HFFc6 (cell line): ENCODE measurements at regions not wholly inside any gene's neighbourhood (a gene's known extent, or its start where the extent isn't known, plus 50 kb on each side); places are given as distances from the start of the nearest gene placed in this dataset.

Experiments used
- DNase-seq: peaks from one replicate; pipeline ENCODE4 v3.0.0-alpha.2; 2018
- H3K27ac Mint-ChIP-seq: 2 replicates; pipeline ENCODE4 v1.8.0; 2020; ENCODE audit warnings: mild to moderate bottlenecking, mixed read lengths
- H3K27me3 Mint-ChIP-seq: 2 replicates; pipeline ENCODE4 v1.8.0; 2021; ENCODE audit warnings: mild to moderate bottlenecking, moderate library complexity, mixed read lengths; ENCODE audit not compliant: insufficient read depth
- H3K36me3 Mint-ChIP-seq: 2 replicates; pipeline ENCODE4 v1.8.0; 2021; ENCODE audit warnings: low read depth, mixed read lengths
- H3K4me1 Mint-ChIP-seq: 2 replicates; pipeline ENCODE4 v1.8.0; 2020; ENCODE audit warnings: low read depth, mixed read lengths
- H3K4me3 Mint-ChIP-seq: 2 replicates; pipeline ENCODE4 v1.8.0; 2020; ENCODE audit warnings: mild to moderate bottlenecking, moderate library complexity, mixed read lengths
- H3K9me3 Mint-ChIP-seq: 2 replicates; pipeline ENCODE4 v1.8.0; 2020; ENCODE audit warnings: mild to moderate bottlenecking, mixed read lengths
- TF ChIP-seq, protein P1 (sequence below): fragments of 200-600 bp; sonication (generic); IDR thresholded peaks from 2 replicates; pipeline ENCODE4 v1.5.0; 2021; ENCODE audit warnings: antibody characterized with exemption, mild to moderate bottlenecking

DNA sequence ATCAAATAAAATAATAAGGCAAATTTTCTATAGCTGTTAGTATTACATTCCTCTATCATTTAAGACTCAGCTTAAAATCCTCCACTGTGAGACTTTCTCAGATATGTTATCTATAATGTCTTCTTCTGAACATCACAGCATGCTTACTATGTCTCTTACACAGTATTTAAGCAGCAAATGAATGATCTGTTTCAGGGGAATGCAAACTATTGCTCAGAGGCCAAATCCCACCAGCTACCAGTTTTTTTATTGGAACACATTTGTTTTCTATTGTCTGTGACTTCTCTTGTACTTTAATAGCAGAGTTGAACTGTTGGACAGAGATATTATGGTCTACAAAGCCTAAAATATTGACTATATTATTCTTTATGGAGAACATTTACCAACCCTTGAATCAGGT is 59.6 kb downstream of the C3orf38 start:
- no peaks in the 10 kb centered on the region for H3K9me3 Mint-ChIP-seq
- H3K4me1 Mint-ChIP-seq = no peaks in the 10 kb centered on the region
- TF ChIP-seq, protein P1, sequence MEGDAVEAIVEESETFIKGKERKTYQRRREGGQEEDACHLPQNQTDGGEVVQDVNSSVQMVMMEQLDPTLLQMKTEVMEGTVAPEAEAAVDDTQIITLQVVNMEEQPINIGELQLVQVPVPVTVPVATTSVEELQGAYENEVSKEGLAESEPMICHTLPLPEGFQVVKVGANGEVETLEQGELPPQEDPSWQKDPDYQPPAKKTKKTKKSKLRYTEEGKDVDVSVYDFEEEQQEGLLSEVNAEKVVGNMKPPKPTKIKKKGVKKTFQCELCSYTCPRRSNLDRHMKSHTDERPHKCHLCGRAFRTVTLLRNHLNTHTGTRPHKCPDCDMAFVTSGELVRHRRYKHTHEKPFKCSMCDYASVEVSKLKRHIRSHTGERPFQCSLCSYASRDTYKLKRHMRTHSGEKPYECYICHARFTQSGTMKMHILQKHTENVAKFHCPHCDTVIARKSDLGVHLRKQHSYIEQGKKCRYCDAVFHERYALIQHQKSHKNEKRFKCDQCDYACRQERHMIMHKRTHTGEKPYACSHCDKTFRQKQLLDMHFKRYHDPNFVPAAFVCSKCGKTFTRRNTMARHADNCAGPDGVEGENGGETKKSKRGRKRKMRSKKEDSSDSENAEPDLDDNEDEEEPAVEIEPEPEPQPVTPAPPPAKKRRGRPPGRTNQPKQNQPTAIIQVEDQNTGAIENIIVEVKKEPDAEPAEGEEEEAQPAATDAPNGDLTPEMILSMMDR = no peak
- DNase-seq = no peak
- H3K27ac Mint-ChIP-seq = no peak overlapping the region
- no peak overlapping the region for H3K4me3 Mint-ChIP-seq
- H3K36me3 Mint-ChIP-seq = no peaks in the 10 kb centered on the region
- H3K27me3 Mint-ChIP-seq = peaks cover 5% of the 10 kb centered on the region

DNA sequence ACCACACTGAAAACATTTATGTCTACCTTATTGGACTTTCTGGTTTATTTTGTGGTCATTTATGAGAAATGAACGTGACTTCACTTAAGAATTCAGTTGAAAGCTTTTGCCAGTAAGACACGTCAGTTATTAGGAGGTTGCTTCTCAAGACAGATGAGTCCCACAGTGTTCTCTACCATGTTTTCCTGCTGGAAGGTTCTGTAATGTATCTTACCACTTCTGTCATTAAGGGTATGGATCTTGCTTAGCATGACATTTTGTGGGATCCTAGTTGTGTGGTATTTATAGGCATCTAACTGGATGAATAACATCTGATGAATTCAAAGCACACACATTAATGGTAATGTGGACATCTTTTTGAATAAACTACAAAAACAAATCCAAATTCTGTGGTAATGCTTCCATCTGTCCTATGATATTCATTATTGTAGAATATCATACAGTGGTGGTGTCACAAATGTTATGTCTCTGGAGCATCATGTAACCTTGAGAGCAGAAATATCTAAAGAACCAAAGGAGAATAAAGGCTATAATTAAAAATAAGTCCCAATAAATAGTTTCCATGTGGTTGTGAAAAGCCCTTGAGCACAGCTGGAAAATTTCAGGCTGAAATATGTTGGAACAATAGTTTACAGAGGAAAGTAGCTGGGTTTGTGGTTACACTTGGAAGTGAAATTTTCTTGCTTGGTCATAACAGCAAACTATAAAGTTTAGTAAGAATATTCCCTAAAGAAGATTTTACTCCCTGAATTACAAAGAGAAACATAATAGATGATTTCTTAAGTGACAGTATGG is 61.5 kb downstream of the C3orf38 start:
- no peaks in the 10 kb centered on the region for H3K4me1 Mint-ChIP-seq
- TF ChIP-seq, protein P1 = no peak
- no peaks in the 10 kb centered on the region for H3K9me3 Mint-ChIP-seq
- H3K27ac Mint-ChIP-seq = no peak overlapping the region
- peaks cover 2% of the 10 kb centered on the region for H3K27me3 Mint-ChIP-seq
- H3K36me3 Mint-ChIP-seq = no peaks in the 10 kb centered on the region
- DNase-seq = no peak
- H3K4me3 Mint-ChIP-seq = no peak overlapping the region

DNA sequence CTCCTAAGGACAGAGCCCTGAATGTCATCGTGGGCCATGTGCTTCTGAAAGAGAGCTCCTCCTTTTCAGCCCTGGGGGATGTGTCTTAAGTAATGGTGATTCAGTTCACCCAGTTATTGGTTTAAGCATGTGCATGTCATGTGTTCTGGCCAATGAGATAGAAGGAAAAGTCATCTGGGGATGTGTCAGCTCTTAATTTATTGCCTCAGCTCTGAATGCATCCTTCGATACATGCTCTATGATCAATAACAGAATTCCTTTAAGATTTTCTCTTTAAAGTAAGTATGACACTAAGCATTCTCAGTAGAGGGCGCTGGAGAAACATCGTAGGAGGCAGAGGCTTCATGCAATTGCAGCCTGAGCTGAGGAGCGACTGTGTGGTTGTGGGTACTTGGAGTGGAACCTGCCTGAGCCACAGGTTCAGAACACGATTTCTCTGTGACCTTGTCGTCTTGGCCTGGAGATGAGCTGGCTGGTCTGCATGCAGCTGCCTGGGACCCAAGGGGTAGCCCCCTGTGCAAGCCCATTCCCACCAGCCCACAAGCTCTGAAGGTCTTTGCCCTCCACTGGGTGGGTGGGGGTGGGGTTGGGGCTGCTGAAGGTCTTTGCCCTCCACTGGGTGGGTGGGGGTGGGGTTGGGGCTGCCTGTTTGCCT is 69.5 kb downstream of the C3orf38 start:
- no peaks in the 10 kb centered on the region for H3K9me3 Mint-ChIP-seq
- DNase-seq = peak; percentile 10

DNA sequence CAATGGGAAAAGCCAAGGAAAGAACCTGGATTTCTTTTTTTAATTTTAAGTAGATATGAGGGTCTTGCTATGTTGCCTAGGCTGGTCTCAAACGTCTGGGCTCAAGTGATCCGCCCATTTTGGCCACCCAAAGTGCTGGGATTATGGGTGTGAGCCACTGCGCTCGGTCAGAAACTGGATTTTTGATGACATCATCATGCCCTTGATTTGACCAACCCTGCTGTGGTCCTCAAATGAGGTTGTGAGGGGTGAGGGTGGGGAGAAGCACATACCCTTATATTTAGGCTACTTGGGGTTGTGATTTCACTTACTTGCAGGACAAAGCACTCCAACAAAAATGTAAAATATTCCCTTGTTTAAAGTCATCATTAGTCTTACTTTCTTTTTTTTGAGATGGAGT is 70.4 kb downstream of the C3orf38 start:
- H3K36me3 Mint-ChIP-seq = no peaks in the 10 kb centered on the region
- DNase-seq = no peak
- no peak overlapping the region for H3K27ac Mint-ChIP-seq
- H3K4me3 Mint-ChIP-seq = no peak overlapping the region
- no peaks in the 10 kb centered on the region for H3K9me3 Mint-ChIP-seq
- H3K27me3 Mint-ChIP-seq = peaks cover 4% of the 10 kb centered on the region; the same call in 1 of the 2 replicates
- H3K4me1 Mint-ChIP-seq = no peaks in the 10 kb centered on the region; the same call in 1 of the 2 replicates
- TF ChIP-seq, protein P1 = no peak

More for the DNA sequence above, 69.5 kb downstream of the C3orf38 start:
- TF ChIP-seq, protein P1 = peak; percentile 65
- Mint-ChIP-seq H3K36me3 (no peaks in the 10 kb centered on the region), H3K4me1 (no peaks in the 10 kb centered on the region; the same call in 1 of the 2 replicates), H3K4me3 (no peak overlapping the region), H3K27me3 (peaks cover 4% of the 10 kb centered on the region; the same call in 1 of the 2 replicates), H3K27ac (no peak overlapping the region)

DNA sequence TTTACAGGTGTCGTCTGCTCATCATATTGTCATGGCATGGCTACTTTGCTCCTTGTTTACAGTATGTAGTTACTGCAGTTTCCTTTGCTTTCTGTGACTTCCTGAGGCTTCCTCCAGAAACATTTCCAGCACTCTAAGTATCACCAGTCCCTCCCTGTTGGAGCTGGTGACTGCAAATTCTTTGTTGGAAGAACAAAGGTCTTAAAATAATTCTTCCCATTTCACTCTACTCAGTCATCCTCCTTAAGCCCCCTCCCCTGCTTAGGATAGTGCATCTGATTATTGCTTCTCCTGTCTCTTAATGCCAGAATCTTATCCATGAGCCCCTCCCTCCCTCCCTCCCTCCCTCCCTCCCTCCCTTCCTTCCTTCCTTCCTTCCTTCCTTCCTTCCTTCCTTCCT is 72.0 kb downstream of the C3orf38 start:
- Mint-ChIP-seq H3K27ac (no peak overlapping the region), H3K4me3 (no peak overlapping the region), H3K36me3 (no peaks in the 10 kb centered on the region), H3K4me1 (no peaks in the 10 kb centered on the region; the same call in 1 of the 2 replicates), H3K27me3 (peaks cover 4% of the 10 kb centered on the region; the same call in 1 of the 2 replicates), H3K9me3 (no peaks in the 10 kb centered on the region)
- no peak for DNase-seq
- TF ChIP-seq, protein P1 = no peak
